ENCODE measurements at regions not wholly inside any gene's neighbourhood (a gene's known extent, or its start where the extent isn't known, plus 50 kb on each side); places are given as distances from the start of the nearest gene placed in this dataset.

DNA sequence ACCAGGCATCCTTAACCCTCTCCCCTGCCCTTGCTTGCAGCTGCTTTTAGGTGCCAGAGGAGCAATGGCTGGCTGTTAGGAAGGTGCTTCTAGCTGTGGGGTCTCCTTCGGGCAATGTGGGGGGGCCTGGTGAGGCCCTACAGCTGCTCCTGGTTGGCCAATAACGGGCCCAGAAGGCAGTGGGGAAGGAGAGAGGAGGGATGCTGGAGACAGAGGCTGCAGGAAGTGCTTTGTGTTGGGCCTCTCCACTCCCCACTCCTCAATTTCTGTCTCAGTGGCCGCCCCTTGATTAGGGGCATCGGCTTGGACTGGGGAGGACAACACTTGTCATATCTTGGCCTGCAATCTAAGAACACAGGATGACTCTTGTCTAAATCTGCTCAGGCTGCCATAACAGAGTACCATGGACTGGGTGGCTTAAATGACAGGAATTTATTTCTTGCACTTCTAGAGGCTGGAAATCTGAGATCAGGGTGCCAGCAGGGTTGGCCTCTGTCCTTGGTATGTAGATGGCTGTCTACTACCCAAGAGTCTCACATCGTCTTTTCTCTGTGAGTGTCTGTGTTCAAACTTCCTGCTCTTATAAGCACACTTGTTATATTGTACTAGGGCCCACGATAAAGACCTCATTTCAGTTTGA, 374.3 kb downstream of the MID1IP1 start:
- no peak for DNase-seq
- no peak for ATAC-seq
- H3K4me3 ChIP-seq = no peak overlapping the region
- H3K27ac ChIP-seq = no peak overlapping the region
- H3K36me3 ChIP-seq = no peaks in the 10 kb centered on the region
- TF ChIP-seq, protein P1, sequence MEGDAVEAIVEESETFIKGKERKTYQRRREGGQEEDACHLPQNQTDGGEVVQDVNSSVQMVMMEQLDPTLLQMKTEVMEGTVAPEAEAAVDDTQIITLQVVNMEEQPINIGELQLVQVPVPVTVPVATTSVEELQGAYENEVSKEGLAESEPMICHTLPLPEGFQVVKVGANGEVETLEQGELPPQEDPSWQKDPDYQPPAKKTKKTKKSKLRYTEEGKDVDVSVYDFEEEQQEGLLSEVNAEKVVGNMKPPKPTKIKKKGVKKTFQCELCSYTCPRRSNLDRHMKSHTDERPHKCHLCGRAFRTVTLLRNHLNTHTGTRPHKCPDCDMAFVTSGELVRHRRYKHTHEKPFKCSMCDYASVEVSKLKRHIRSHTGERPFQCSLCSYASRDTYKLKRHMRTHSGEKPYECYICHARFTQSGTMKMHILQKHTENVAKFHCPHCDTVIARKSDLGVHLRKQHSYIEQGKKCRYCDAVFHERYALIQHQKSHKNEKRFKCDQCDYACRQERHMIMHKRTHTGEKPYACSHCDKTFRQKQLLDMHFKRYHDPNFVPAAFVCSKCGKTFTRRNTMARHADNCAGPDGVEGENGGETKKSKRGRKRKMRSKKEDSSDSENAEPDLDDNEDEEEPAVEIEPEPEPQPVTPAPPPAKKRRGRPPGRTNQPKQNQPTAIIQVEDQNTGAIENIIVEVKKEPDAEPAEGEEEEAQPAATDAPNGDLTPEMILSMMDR (IDR thresholded peaks at IDR 0.05) = no peak
- intact Hi-C loops (cut with DNase I) = no loop called here
- H3K9me3 ChIP-seq = no peaks in the 10 kb centered on the region
- H3K27me3 ChIP-seq (ENCODE audit: low read depth) = no peaks in the 10 kb centered on the region
- no peaks in the 10 kb centered on the region for H3K4me1 ChIP-seq

DNA sequence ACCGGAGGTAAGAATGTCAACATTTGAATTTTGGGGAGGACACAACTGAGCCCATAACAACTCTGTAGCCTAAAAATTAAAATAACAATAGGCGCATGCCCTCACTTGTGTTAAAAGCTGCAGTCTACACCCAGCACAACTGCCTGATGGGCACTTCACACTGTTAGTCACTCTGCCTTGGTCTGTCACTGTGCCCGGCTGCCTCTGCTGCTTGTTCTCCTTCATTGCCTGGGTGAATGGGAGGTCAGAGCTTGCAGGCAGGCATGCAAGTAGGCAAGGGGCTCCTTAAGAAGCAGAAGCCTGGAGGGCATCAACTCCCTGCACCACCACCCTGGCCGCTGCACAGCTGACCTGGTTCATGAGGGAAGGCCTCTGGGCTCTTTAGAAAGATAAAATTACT, 374.8 kb downstream of the MID1IP1 start:
- ATAC-seq = no peak
- no peaks in the 10 kb centered on the region for H3K36me3 ChIP-seq
- H3K9me3 ChIP-seq = no peaks in the 10 kb centered on the region
- no peaks in the 10 kb centered on the region for H3K4me1 ChIP-seq
- TF ChIP-seq, protein P1 (IDR thresholded peaks at IDR 0.05) = no peak
- intact Hi-C loops (cut with DNase I) = no loop called here
- DNase-seq = no peak
- H3K4me3 ChIP-seq = no peak overlapping the region
- H3K27me3 ChIP-seq (ENCODE audit: low read depth) = no peaks in the 10 kb centered on the region
- H3K27ac ChIP-seq = no peak overlapping the region

DNA sequence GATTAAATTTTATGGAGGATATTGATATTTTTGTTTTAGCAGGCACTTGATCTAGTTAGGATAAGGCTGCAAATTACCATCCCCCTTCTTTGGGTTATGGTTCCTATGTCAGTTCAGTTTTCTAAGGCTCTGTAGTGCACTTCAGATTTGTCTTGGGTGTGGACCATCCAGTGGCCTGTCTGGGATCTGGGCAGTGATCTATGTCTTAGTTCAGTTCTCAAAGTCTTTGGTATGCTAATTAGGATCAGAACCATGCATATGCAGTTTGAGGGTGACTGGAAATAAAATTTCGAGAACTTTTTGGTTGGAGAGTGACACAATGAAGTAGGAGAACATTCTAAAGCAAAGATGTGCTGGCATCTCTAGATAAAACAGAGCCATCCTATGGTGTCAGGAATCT, 388.2 kb downstream of the MID1IP1 start:
- H3K36me3 ChIP-seq = no peaks in the 10 kb centered on the region
- DNase-seq (no peak), ATAC-seq (no peak)
- no peaks in the 10 kb centered on the region for H3K9me3 ChIP-seq
- H3K4me1 ChIP-seq = no peaks in the 10 kb centered on the region
- H3K27ac ChIP-seq = no peak overlapping the region
- TF ChIP-seq, protein P1 (IDR thresholded peaks at IDR 0.05) = no peak
- intact Hi-C loops (cut with DNase I) = no loop called here
- H3K4me3 ChIP-seq = no peak overlapping the region
- no peaks in the 10 kb centered on the region for H3K27me3 ChIP-seq (ENCODE audit: low read depth)

DNA sequence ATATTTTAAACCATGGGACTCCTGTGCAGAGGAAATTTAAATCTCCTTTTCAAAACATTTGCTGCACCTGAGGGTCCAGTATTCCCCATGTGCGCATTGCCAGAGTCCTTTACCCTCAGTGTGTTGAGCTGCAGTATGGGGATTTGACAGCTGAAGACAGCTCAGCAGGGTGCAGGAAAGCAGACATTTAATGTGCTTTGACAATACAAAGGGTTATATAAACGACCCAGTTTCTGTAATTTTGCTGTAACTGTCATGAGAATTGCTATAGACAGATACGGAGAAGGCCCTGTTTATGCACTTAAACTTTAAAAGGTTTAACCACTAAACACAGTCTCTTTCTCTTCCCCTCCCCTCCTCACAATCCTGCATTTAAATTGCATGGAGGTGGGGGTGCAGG, 393.4 kb downstream of the MID1IP1 start:
- no peaks in the 10 kb centered on the region for H3K27me3 ChIP-seq (ENCODE audit: low read depth)
- no peak overlapping the region for H3K27ac ChIP-seq
- H3K9me3 ChIP-seq = no peaks in the 10 kb centered on the region
- H3K4me1 ChIP-seq = no peaks in the 10 kb centered on the region
- ATAC-seq = no peak
- DNase-seq = no peak
- no peaks in the 10 kb centered on the region for H3K36me3 ChIP-seq
- intact Hi-C loops (cut with DNase I) = no loop called here
- H3K4me3 ChIP-seq = no peak overlapping the region
- TF ChIP-seq, protein P1 (IDR thresholded peaks at IDR 0.05) = no peak

DNA sequence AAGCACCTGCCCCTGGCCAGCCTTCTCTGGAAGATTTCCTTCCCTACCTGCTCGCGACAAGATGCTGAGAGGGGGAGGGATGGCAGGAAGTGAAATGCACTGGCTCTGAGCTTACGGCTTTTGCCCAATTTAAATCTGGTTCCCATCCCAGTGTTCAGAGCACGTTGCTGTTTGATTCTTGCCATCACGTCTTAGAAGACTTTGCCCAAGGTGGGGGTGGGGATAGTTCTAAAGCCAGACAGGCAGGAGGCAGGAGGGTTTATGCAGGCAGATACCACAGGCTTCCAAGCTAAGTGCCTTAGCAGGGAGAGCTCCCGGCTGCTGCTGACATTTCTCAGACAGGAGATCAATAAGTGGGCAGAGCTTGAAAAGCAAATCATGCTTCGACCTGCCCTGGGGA, 393.9 kb downstream of the MID1IP1 start:
- ATAC-seq (no peak), DNase-seq (no peak)
- H3K27ac ChIP-seq = no peak overlapping the region
- intact Hi-C loops (cut with DNase I) = no loop called here
- H3K27me3 ChIP-seq (ENCODE audit: low read depth) = no peaks in the 10 kb centered on the region
- no peaks in the 10 kb centered on the region for H3K4me1 ChIP-seq
- H3K4me3 ChIP-seq = no peak overlapping the region
- TF ChIP-seq, protein P1 (IDR thresholded peaks at IDR 0.05) = no peak
- H3K9me3 ChIP-seq = no peaks in the 10 kb centered on the region
- H3K36me3 ChIP-seq = no peaks in the 10 kb centered on the region

Data from lower lobe of right lung (tissue), 2 donors.